22Rv1 (cell line): ENCODE measurements at regions not wholly inside any gene's neighbourhood (a gene's known extent, or its start where the extent isn't known, plus 50 kb on each side); places are given as distances from the start of the nearest gene placed in this dataset.

Source experiments
- ZFX ChIP-seq: fragments of 450-650 bp; IDR thresholded peaks from 2 replicates; pipeline ENCODE4 v1.6.1; 2017; ENCODE audit warnings: antibody characterized with exemption, borderline replicate concordance
- TF ChIP-seq, protein P1 (sequence below): fragments of 450-650 bp; IDR thresholded peaks from 2 replicates; pipeline ENCODE4 v1.5.1; 2017; ENCODE audit warnings: mild to moderate bottlenecking

- TF ChIP-seq, protein P1, sequence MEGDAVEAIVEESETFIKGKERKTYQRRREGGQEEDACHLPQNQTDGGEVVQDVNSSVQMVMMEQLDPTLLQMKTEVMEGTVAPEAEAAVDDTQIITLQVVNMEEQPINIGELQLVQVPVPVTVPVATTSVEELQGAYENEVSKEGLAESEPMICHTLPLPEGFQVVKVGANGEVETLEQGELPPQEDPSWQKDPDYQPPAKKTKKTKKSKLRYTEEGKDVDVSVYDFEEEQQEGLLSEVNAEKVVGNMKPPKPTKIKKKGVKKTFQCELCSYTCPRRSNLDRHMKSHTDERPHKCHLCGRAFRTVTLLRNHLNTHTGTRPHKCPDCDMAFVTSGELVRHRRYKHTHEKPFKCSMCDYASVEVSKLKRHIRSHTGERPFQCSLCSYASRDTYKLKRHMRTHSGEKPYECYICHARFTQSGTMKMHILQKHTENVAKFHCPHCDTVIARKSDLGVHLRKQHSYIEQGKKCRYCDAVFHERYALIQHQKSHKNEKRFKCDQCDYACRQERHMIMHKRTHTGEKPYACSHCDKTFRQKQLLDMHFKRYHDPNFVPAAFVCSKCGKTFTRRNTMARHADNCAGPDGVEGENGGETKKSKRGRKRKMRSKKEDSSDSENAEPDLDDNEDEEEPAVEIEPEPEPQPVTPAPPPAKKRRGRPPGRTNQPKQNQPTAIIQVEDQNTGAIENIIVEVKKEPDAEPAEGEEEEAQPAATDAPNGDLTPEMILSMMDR = no peak
- no peak for TF ChIP-seq ZFX
These were observed 215.8 kb downstream of the PAX1 start for GRCh38 chr20:21921251-21921650.
